HEK293 (cell line): ENCODE measurements at regions not wholly inside any gene's neighbourhood (a gene's known extent, or its start where the extent isn't known, plus 50 kb on each side); places are given as distances from the start of the nearest gene placed in this dataset.
"Not testable (repeated sequence)": the region's sequence is repeated elsewhere in the genome, so short reads cannot be mapped to it uniquely, and the experiment has no call there.

Source experiments
- CTCF ChIA-PET: fragments of 350-600 bp; formaldehyde crosslinking; extraction: SDS; loops from one replicate; lab custom pipeline; 2021; ENCODE audit warnings: antibody characterized with exemption; lab: Yijun Ruan, JAX
- POLR2A ChIA-PET: fragments of 300-600 bp; formaldehyde crosslinking; extraction: SDS; loops from one replicate; lab custom pipeline; 2020; ENCODE audit warnings: antibody characterized with exemption, inconsistent platforms; lab: Yijun Ruan, JAX
- H3K27ac ChIP-seq: fragments of 200-500 bp; sonication (Bioruptor generic); 2 replicates; pipeline ENCODE4 v1.5.1; 2014; ENCODE audit warnings: low read depth, low read length, control low read depth, inconsistent platforms; ENCODE audit errors: extremely low read depth
- H3K36me3 ChIP-seq, 2 experiments: fragments of 200-500 bp in 1 of 2; sonication (Bioruptor generic) in 1 of 2; 1 replicate in 1 of 2; 2 replicates in 1 of 2; pipeline ENCODE4 v1.5.1; 2014 to 2017; ENCODE audit warnings: inconsistent platforms in 2 of 2, low read length in 2 of 2; ENCODE audit not compliant: control insufficient read depth in 2 of 2, insufficient read depth in 1 of 2
- H3K4me1 ChIP-seq: fragments of 200-500 bp; sonication (Bioruptor generic); 2 replicates; pipeline ENCODE4 v1.5.1; 2014; ENCODE audit warnings: mild to moderate bottlenecking, low read length, inconsistent platforms; ENCODE audit not compliant: control insufficient read depth, insufficient read depth
- H3K4me3 ChIP-seq: 2 replicates; pipeline ENCODE4 v1.5.1; 2011; ENCODE audit warnings: low read depth, mild to moderate bottlenecking, control low read depth, low read length, moderate library complexity
- H3K9me3 ChIP-seq: fragments of 200-500 bp; sonication (Bioruptor generic); 2 replicates; pipeline ENCODE4 v1.5.1; 2014; ENCODE audit warnings: low read depth, low read length, inconsistent platforms; ENCODE audit not compliant: control insufficient read depth, insufficient read depth
- ZNF146 ChIP-seq: fragments of 450-650 bp; formaldehyde crosslinking; IDR thresholded peaks from 2 replicates; pipeline ENCODE4 v1.5.1; 2016; ENCODE audit warnings: missing biosample characterization, missing genetic modification characterization
- ZNF580 ChIP-seq: fragments of 450-650 bp; formaldehyde crosslinking; IDR thresholded peaks from 2 replicates; pipeline ENCODE4 v1.5.1; 2016; ENCODE audit warnings: missing biosample characterization, missing genetic modification characterization

GRCh38 chr9:41026912-41027676 is 101.4 kb downstream of the FOXD4L6 start:
- H3K36me3 ChIP-seq, POLR2A ChIA-PET, H3K9me3 ChIP-seq, H3K27ac ChIP-seq, H3K4me1 ChIP-seq, CTCF ChIA-PET, H3K4me3 ChIP-seq: not testable (repeated sequence)

GRCh38 chr9:41022365-41022764 is 106.1 kb downstream of the FOXD4L6 start:
- H3K27ac ChIP-seq, H3K4me1 ChIP-seq, POLR2A ChIA-PET, CTCF ChIA-PET, H3K4me3 ChIP-seq: not testable (repeated sequence)
- TF ChIP-seq ZNF580 (tag by site-specific recombination) (peak; percentile 92), ZNF146 (tag by site-specific recombination) (peak; percentile 85)
- TF ChIP-seq, all 188 proteins: peak for 2; not testable (repeated sequence) for 186
- H3K36me3 ChIP-seq, H3K9me3 ChIP-seq: not testable (repeated sequence)

GRCh38 chr9:41019858-41020562 is 108.5 kb downstream of the FOXD4L6 start:
- CTCF ChIA-PET, POLR2A ChIA-PET, H3K4me3 ChIP-seq, H3K4me1 ChIP-seq, H3K9me3 ChIP-seq, H3K27ac ChIP-seq, H3K36me3 ChIP-seq: not testable (repeated sequence)

- H3K4me3 ChIP-seq, H3K4me1 ChIP-seq, H3K9me3 ChIP-seq, H3K27ac ChIP-seq, H3K36me3 ChIP-seq, CTCF ChIA-PET, POLR2A ChIA-PET: not testable (repeated sequence)
Observed at GRCh38 chr9:41018948-41019347, 109.5 kb downstream of the FOXD4L6 start.

- H3K4me3 ChIP-seq, CTCF ChIA-PET, H3K36me3 ChIP-seq, H3K4me1 ChIP-seq, H3K9me3 ChIP-seq, H3K27ac ChIP-seq, POLR2A ChIA-PET: not testable (repeated sequence)
Observed at GRCh38 chr9:41016699-41017098, 111.8 kb downstream of the FOXD4L6 start.

- H3K27ac ChIP-seq, H3K36me3 ChIP-seq, CTCF ChIA-PET, H3K4me1 ChIP-seq, H3K4me3 ChIP-seq, H3K9me3 ChIP-seq: not testable (repeated sequence)
- POLR2A ChIA-PET: interaction anchor here (1.0 kb wide), 1 partner anchor 8 kb away, joined by 3 read pairs; no protein-coding TSS in a partner anchor
Observed at GRCh38 chr9:40999952-41000700, 128.4 kb downstream of the FOXD4L6 start.

- POLR2A ChIA-PET: not testable (repeated sequence)
Observed at GRCh38 chr9:40995490-40995889, 133.0 kb downstream of the FOXD4L6 start.

GRCh38 chr9:40993842-40994241 is 134.6 kb downstream of the FOXD4L6 start:
- H3K36me3 ChIP-seq, H3K4me3 ChIP-seq, POLR2A ChIA-PET, CTCF ChIA-PET, H3K4me1 ChIP-seq, H3K9me3 ChIP-seq, H3K27ac ChIP-seq: not testable (repeated sequence)

More at GRCh38 chr9:40995490-40995889, 133.0 kb downstream of the FOXD4L6 start:
- H3K36me3 ChIP-seq, H3K4me3 ChIP-seq, H3K9me3 ChIP-seq, CTCF ChIA-PET, H3K27ac ChIP-seq, H3K4me1 ChIP-seq: not testable (repeated sequence)

GRCh38 chr9:40993375-40993774 is 135.1 kb downstream of the FOXD4L6 start:
- H3K4me3 ChIP-seq: peak overlapping the region; percentile 24; the same call in 1 of the 2 replicates
- H3K27ac ChIP-seq, POLR2A ChIA-PET, CTCF ChIA-PET, H3K4me1 ChIP-seq, H3K36me3 ChIP-seq, H3K9me3 ChIP-seq: not testable (repeated sequence)
